HG02571 (cell line): ENCODE measurements at regions not wholly inside any gene's neighbourhood (a gene's known extent, or its start where the extent isn't known, plus 50 kb on each side); places are given as distances from the start of the nearest gene placed in this dataset.

Source experiments
- ATAC-seq: cut with Tn5 transposase; IDR thresholded peaks from one replicate; pipeline ENCODE4 v1.9.1; 2021; ENCODE audit warnings: mild to moderate bottlenecking, moderate library complexity; ENCODE audit not compliant: unreplicated experiment

GRCh38 chr6:95777338-95777737 is 200.0 kb downstream of the MANEA start:
- no peak for ATAC-seq

DNA sequence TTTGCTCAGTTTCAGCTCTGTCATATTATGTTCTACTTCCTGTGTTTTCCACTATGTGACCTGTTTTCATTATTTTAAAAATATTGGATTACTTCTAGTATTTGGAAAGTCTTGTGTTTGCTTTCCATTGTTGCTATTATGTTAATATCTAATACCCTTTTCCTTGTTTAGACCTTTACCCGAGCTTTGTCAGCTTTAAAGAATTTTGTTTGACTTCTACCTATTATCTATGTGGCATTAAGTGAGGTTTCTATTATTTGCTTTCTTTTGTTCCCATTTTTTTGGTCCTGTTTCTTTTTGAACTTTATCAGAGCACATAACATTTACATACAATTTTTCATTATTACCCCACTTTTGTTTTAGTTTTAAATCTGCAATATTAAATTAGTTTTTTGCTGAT is 202.7 kb downstream of the MANEA start:
- no peak for ATAC-seq

DNA sequence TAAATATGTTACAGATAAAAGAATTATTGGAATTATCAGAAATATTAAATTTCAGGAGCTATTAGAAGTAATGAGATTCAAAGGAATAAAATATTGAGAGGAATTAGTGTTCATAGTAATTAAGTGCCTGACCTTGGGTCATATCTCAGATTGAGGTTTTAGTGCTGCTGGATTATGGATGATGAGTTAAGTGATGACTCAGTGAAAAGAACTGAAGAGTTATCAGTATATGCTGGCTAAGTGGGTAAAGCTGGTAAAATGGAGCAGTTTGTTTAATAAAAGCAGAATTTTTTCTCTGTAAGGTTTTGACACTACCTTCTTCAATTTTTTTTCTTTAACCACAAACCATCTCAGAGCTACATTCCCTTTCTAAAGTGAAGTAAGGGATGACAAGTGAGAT is 206.7 kb downstream of the MANEA start:
- ATAC-seq = no peak

GRCh38 chr6:95784869-95785268 is 207.5 kb downstream of the MANEA start:
- peak; percentile 80 for ATAC-seq

DNA sequence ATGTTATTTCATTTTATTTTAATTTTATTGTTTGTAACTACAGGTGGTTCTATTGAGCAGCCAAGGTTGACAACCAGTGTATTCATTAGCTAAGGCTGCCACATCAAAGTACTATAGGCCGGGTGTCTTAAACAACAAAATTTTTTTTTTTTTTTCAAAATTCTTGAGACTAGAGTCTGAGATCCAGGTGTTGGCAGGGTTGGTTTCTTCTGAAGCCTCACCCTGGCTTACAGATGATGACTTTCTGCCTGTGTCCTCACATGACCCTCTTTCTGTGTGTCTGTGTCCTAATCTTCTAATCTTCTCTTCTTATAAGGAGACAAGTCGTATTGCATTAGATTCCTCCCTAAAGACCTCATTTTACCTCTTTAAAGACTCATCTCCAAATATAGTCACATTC is 208.4 kb downstream of the MANEA start:
- ATAC-seq = no peak

GRCh38 chr6:95786802-95787201 is 209.5 kb downstream of the MANEA start:
- ATAC-seq = no peak

DNA sequence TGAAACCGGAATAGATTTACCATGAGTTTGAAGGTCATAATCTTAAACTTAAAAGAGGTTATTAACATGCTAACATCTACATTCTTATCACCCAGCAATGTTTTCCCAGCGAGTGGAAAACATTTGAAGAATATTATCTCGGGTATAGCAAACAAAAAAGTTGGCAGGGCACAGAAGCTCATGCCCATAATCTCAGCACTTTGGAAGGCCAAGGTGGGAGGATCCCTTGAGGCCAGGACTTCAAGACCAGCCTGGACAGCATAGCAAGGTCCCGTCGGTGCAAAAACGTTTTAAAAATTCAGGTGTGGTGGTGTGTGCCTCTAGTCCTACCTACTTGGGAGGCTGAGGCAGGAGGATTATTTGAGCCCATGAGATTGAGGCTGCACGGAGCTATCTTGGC is 213.5 kb downstream of the MANEA start:
- no peak for ATAC-seq

DNA sequence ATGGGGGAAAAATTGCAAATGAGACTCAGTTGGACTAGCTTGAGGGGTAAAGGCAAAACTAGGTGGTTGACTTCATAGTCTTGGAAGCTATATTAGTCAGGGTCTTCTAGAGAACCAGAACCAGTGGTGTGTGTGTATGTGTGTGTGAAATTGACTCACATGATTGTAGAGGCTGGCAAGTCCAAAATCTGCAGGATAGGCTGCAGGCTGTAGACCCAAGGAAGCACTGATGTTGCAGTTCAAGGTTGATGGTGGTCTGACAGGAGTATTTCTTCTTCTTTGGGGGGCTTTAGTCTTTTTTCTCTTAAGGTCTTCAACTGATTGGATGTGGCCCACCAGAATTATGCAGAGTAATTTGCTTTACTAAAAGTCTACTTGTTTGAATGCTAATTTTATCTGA is 217.4 kb downstream of the MANEA start:
- ATAC-seq = no peak

DNA sequence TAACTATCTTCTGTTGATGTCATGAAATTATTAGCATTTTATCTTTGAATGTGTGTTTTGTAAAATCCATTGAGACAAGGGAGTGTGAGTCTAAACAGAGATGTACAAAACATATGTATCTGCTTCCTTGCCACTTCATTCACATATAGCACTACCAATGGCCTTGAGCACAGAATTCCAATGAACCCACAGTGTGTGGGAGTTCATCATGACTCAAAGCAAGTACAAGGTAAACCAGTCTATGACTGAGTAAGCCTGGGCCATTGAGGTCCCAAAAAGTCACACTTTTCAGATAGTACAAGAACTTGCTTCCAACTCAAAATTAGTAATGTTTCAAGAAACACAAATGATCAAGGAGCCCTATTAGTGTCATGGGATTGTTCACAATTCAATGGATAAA is 218.6 kb downstream of the MANEA start:
- no peak for ATAC-seq

- no peak for ATAC-seq
Observed at GRCh38 chr6:95797054-95797453, 218.7 kb upstream of the FUT9 start.

- ATAC-seq = no peak
Observed at GRCh38 chr6:95802978-95803377, 212.8 kb upstream of the FUT9 start.

DNA sequence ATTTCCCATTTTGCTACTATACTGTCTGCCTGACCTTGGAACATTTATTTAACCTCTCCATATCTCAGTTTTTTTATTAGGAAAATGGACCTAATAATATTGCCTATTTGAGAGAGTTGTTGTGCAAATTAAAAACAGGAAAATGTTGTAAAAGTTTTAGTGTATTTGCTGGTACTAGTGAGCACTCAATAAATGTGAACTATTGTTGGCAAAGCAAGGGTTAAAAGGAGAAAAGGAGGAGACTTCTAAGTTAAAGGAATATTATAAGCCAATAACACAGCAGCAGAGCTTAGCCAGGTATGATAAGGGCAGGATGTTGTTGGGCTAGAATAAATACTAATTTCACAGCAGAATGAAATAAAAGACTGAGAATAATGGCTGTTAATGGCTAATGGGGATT is 211.9 kb upstream of the FUT9 start:
- ATAC-seq = no peak

DNA sequence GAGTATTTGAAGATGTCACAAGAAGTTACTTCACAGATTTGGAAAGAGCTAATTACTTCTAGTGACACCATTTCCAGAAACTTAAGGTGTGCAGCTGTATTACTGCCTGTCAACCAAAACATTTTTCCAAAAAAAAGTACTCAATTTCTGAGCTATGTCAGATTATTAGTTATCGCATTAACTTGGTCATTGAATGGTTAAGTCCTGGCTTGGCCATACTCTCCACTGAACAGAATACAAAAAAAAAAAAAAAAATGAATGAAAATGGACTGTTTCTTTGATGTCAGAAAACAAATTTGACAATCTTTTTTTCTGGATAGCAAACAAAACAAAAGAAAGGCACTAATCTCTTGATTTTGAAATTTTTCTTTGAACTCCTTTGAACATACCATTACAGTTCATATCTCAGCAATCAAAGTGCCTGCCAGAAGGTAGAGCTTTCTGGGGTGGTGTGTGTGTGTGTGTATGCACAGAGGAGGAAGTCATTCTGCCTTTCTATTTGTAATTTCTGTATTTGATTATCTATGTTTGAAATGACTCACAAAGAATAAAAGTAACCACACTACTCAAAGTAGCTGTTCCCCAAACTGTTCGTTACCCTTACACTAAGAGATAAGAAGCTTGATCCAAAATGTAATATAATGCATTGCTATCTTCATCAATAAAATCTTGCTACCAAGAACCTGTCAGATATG is 210.8 kb upstream of the FUT9 start:
- ATAC-seq = peak; percentile 82

GRCh38 chr6:95805699-95806098 is 210.1 kb upstream of the FUT9 start:
- no peak for ATAC-seq

DNA sequence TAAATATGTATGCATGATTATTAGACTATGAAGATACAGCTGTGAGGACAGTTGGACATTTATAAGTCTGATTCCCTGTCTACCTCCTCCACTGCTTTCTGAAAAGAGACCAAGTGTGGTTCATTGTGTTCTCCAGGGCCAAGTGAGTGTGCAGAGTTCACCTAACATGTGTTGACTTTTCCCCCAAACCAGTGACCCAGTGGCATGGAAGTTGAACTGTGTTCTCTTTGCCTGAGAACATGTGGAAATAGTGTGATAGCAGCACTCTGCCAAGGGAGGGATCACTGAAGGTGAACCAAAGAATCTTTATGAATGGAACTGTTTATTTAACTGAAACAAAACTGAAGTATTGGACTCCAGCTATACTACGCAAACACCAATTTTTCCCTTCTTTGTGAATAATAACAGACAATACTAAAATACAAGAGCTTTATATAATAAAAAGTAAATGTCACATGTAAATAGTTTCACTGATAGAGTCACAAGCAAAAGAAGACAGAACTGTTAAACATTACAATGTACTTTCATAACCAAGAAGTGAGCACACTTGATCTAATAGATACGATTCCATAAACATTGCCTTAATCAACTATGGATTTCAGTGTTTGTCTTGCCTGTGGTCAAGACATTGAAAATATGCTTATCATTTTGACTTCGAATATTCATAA is 200.3 kb upstream of the FUT9 start:
- no peak for ATAC-seq

GRCh38 chr6:95819461-95819860 is 196.3 kb upstream of the FUT9 start:
- no peak for ATAC-seq

- ATAC-seq = no peak
Observed at GRCh38 chr6:95819939-95820338, 195.8 kb upstream of the FUT9 start.

GRCh38 chr6:95830859-95831557 is 184.8 kb upstream of the FUT9 start:
- no peak for ATAC-seq

- ATAC-seq = no peak
Observed at GRCh38 chr6:95837890-95838289, 177.9 kb upstream of the FUT9 start.

GRCh38 chr6:95841560-95841959 is 174.2 kb upstream of the FUT9 start:
- no peak for ATAC-seq

GRCh38 chr6:95846652-95847051 is 169.1 kb upstream of the FUT9 start:
- ATAC-seq = no peak

- ATAC-seq = no peak
Observed at GRCh38 chr6:95847061-95847460, 168.7 kb upstream of the FUT9 start.
